ENCODE measurements at regions not wholly inside any gene's neighbourhood (a gene's known extent, or its start where the extent isn't known, plus 50 kb on each side); places are given as distances from the start of the nearest gene placed in this dataset.

DNA sequence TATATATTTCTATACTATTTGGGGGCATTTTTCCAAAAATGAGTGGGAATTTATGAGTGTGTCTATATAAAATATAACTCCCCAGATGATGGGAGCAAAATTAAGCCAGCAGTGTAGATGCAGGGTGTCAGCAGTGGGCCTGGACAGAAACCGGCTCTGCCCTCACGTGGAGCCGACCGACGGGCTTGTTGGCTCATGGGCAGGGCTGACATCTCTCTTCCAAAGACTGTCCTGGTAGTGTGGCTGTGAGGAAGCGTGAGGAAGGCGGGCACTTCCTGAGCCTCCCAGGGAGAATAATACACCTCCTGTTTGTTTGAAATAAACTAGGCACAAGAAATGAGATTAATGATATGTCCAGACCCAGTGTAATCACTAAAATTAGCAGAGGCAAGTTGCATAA is 206.5 kb downstream of the TEX29 start:
- no peak for TF ChIP-seq CTCF (optimal IDR thresholded peaks at IDR 0.05 in 1 of 3, IDR thresholded peaks at IDR 0.05 in 1 of 3, conservative IDR thresholded peaks at IDR 0.05 in 1 of 3; ENCODE audit: extremely low read depth in 1 of 3, insufficient read depth in 2 of 3, low read length in 3 of 3)
- no peak for TF ChIP-seq EZH2 (IDR thresholded peaks at IDR 0.05; ENCODE audit: low read length)

Data from keratinocyte (primary cell).